Sigmoid colon (tissue), 6 donors: ENCODE measurements at regions not wholly inside any gene's neighbourhood (a gene's known extent, or its start where the extent isn't known, plus 50 kb on each side); places are given as distances from the start of the nearest gene placed in this dataset.

Source experiments
- DNase-seq: peaks from one replicate; pipeline ENCODE4 v3.0.0-alpha.2; 2019
- H3K27ac ChIP-seq, 4 donors: fragments of 200-600 bp; sonication (generic); one replicate each; pipeline ENCODE4 v1.5.1; 2016 to 2019; ENCODE audit warnings: mild to moderate bottlenecking in 1 of 4
- H3K27me3 ChIP-seq, 3 donors: fragments of 200-600 bp; sonication (generic); one replicate each; pipeline ENCODE4 v1.5.1; 2019; ENCODE audit warnings: mild to moderate bottlenecking in 1 of 3
- H3K36me3 ChIP-seq, 4 donors: fragments of 200-600 bp; sonication (generic); one replicate each; pipeline ENCODE4 v1.5.1; 2016 to 2019
- H3K4me1 ChIP-seq, 4 donors: fragments of 200-600 bp; sonication (generic); one replicate each; pipeline ENCODE4 v1.5.1; 2017 to 2019
- H3K4me3 ChIP-seq, 4 donors: fragments of 200-600 bp; sonication (generic); one replicate each; pipeline ENCODE4 v1.5.1; 2017 to 2019; ENCODE audit warnings: mild to moderate bottlenecking in 2 of 4, moderate library complexity in 1 of 4
- H3K9me3 ChIP-seq, 4 donors: fragments of 200-600 bp in 3 of 4; sonication (generic) in 3 of 4; one replicate each; pipeline versions ENCODE4 v1.5.1 to v1.6.1; 2013 to 2019
- EP300 ChIP-seq, 4 donors: sonication (generic); formaldehyde crosslinking; IDR thresholded peaks; one replicate each; pipeline ENCODE4 v1.6.1; 2017; ENCODE audit warnings: antibody characterized with exemption in 4 of 4
- POLR2A ChIP-seq, 2 donors: fragments of 450-650 bp; IDR thresholded peaks; one replicate each; pipeline ENCODE4 v1.6.1; 2016; ENCODE audit warnings: antibody characterized with exemption in 2 of 2, mild to moderate bottlenecking in 2 of 2, moderate library complexity in 2 of 2
- POLR2AphosphoS5 ChIP-seq, 4 donors: sonication (generic); formaldehyde crosslinking; IDR thresholded peaks; one replicate each; pipeline ENCODE4 v1.6.1; 2017; ENCODE audit warnings: antibody characterized with exemption in 4 of 4
- WGBS, 2 donors: extraction: QIAGEN DNeasy Blood & Tissue Kit; methylation state at CpG; one replicate each; pipeline ENCODE4 v1.1.7; 2013; 5-methylcytosine and 5-hydroxymethylcytosine counted together
- intact Hi-C: fragments of 100-400 bp; cut with DNase I; formaldehyde crosslinking; loops from one replicate; pipeline ENCODE4 v1.15.1; 2023
- TF ChIP-seq, protein P1 (sequence below), 4 experiments: fragments of 450-650 bp in 3 of 4; fragments of 200-600 bp in 1 of 4; IDR thresholded peaks; one replicate each; pipeline ENCODE4 v1.5.1; 2016 to 2019; ENCODE audit warnings: antibody characterized with exemption in 4 of 4, mild to moderate bottlenecking in 3 of 4, moderate library complexity in 2 of 4
- donor health status: healthy with polysubstance abuse.
- donor health status: healthy.

DNA sequence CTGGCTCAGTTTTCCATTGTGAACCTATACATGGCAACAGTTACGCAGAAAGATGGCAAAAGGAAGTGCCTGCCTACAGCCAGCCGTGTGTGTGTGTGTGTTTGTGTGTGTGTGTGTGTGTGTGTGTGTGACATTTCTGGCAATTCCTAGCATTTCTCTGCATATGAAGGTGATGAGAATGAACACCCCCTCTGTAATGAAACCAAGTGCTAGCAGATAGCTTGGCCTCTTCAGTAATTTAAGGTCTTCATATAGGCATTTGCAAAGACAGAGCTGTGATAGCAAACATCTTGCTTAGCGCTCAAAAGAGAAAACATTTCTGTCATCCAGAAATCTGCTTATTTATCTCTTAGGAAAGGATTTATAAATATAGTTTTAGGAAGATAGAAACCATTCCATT lies 389.1 kb downstream of the AACS start:
- Histone ChIP-seq H3K4me3 (no peak overlapping the region), H3K9me3 (no peaks in the 10 kb centered on the region), H3K27ac (no peak overlapping the region), H3K36me3 (no peaks in the 10 kb centered on the region), H3K4me1 (no peaks in the 10 kb centered on the region), H3K27me3 (peaks cover 0 to 5% (median 0%) of the 10 kb centered on the region in 3 donors)
- TF ChIP-seq POLR2A (IDR thresholded peaks at IDR 0.05) (no peak), EP300 (IDR thresholded peaks at IDR 0.05) (no peak), POLR2AphosphoS5 (IDR thresholded peaks at IDR 0.05) (no peak)
- DNase-seq: no peak
- WGBS, 2 donors: 55 to 61% methylated on average over 3 of the region's 3 CpGs
- intact Hi-C loops: no loop called here

DNA sequence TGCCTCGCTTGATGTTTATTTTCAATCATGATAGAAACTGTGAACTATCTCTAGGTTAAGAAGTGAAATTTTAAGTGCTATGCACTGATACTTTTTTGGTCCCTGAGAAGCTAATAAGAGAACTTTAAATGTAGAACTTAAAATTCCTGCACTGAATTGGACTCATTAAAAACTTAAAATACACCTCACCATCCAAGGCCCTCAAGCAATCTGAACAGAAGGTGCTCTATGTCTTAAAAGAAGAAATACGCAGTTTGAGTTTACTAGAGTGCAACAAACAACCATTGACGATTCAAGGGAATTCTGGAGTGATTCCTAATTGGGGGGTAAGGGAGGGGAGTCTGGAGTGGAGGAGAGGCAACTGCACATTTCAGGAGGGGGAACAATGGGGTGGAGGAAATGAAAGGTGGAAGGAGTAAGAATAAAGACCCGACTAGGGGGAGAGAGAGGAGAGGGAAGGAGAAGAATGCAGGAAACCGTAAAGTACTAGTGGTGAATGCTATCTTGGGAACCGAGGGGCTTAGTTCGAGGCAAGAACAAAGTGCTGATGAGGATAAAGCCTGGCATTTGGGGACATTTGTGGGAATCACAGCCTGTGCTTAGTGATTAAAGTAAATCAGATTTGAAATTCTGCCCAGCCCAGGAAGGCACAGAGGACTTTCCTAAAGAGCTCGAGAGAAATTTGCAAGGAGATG lies 389.7 kb downstream of the AACS start:
- Histone ChIP-seq H3K36me3 (no peaks in the 10 kb centered on the region), H3K9me3 (no peaks in the 10 kb centered on the region), H3K4me1 (no peaks in the 10 kb centered on the region), H3K27ac (no peak overlapping the region), H3K27me3 (peaks cover 0 to 5% (median 0%) of the 10 kb centered on the region in 3 donors), H3K4me3 (no peak overlapping the region)
- DNase-seq: no peak
- whole genome bisulfite sequencing, 2 donors: 39 to 52% methylated on average over 8 of the region's 8 CpGs
- intact Hi-C loops: no loop called here
- TF ChIP-seq, protein P1, sequence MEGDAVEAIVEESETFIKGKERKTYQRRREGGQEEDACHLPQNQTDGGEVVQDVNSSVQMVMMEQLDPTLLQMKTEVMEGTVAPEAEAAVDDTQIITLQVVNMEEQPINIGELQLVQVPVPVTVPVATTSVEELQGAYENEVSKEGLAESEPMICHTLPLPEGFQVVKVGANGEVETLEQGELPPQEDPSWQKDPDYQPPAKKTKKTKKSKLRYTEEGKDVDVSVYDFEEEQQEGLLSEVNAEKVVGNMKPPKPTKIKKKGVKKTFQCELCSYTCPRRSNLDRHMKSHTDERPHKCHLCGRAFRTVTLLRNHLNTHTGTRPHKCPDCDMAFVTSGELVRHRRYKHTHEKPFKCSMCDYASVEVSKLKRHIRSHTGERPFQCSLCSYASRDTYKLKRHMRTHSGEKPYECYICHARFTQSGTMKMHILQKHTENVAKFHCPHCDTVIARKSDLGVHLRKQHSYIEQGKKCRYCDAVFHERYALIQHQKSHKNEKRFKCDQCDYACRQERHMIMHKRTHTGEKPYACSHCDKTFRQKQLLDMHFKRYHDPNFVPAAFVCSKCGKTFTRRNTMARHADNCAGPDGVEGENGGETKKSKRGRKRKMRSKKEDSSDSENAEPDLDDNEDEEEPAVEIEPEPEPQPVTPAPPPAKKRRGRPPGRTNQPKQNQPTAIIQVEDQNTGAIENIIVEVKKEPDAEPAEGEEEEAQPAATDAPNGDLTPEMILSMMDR (IDR thresholded peaks at IDR 0.05): no peak
- TF ChIP-seq POLR2AphosphoS5 (IDR thresholded peaks at IDR 0.05) (no peak), EP300 (IDR thresholded peaks at IDR 0.05) (no peak), POLR2A (IDR thresholded peaks at IDR 0.05) (no peak)

DNA sequence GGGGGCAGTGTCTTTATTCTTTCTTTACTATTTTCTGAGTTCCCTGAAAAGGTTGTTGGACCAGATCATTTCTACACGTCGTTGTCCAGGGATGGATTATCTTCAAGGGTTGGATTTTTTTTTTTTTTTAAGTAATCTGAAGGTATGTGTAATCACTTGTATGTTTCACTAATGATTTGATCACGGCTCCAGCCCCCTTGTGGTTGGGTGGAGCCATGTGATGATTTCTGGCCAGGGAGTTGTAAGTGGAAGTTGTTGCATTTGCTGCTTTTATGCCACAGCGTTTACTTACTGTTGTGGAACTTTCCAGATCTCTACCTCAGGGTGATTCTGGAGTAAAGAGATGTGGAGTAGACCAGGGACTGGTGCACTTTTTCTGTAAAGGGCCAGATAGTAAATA lies 390.3 kb downstream of the AACS start:
- Histone ChIP-seq H3K27me3 (peaks cover 0 to 5% (median 0%) of the 10 kb centered on the region in 3 donors), H3K9me3 (no peaks in the 10 kb centered on the region), H3K36me3 (no peaks in the 10 kb centered on the region), H3K27ac (no peak overlapping the region), H3K4me1 (no peaks in the 10 kb centered on the region), H3K4me3 (no peak overlapping the region)
- DNase-seq: no peak
- intact Hi-C loops: no loop called here
- WGBS, 2 donors: 51 to 63% methylated on average over 4 of the region's 4 CpGs
- TF ChIP-seq POLR2A (IDR thresholded peaks at IDR 0.05) (no peak), POLR2AphosphoS5 (IDR thresholded peaks at IDR 0.05) (no peak), EP300 (IDR thresholded peaks at IDR 0.05) (no peak)
- TF ChIP-seq, protein P1 (IDR thresholded peaks at IDR 0.05): no peak

DNA sequence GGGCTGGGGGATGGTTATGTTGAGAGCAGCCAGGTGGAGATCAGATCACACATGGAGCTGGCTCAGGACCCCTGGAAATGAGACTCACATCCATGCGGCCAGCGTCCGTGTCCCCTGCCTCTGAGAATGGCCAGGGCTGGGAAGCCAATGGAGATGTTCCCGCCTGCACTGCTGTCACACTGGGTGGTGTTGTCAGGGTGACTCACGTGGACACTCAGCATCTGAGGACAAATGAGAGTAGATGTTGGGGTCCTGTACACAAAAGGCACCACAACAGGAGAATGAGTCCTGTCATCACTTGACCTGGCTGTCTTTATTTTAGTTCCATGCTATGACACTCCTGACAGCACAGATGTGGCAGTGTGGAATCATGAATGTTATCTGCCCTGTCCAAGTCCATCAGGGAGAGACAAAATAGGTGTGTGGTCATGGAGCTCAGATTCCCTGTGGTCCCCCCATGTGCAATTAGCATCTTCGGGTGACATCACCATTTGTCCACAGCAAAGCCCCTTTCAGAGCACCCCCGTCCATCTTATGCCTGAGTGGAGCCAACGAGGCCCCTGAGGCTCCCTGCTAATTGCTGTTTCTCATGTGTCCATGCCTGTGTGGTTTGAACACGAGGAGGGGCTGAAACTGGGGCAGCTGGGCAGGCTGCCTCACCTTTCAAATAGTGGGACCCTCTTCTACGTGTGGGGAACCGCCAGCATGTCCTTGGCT lies 393.5 kb downstream of the AACS start:
- intact Hi-C loops: no loop called here
- H3K4me3 ChIP-seq: no peak overlapping the region
- DNase-seq: no peak
- WGBS, 2 donors: 75 to 77% methylated on average over 11 of the region's 11 CpGs
- H3K4me1 ChIP-seq: no peaks in the 10 kb centered on the region
- TF ChIP-seq, protein P1 (IDR thresholded peaks at IDR 0.05): no peak
- TF ChIP-seq POLR2AphosphoS5 (IDR thresholded peaks at IDR 0.05) (no peak), EP300 (IDR thresholded peaks at IDR 0.05) (no peak), POLR2A (IDR thresholded peaks at IDR 0.05) (no peak)
- H3K9me3 ChIP-seq: no peaks in the 10 kb centered on the region
- no peaks in the 10 kb centered on the region for H3K36me3 ChIP-seq
- no peak overlapping the region for H3K27ac ChIP-seq
- H3K27me3 ChIP-seq: peaks cover 0 to 5% (median 0%) of the 10 kb centered on the region in 3 donors

DNA sequence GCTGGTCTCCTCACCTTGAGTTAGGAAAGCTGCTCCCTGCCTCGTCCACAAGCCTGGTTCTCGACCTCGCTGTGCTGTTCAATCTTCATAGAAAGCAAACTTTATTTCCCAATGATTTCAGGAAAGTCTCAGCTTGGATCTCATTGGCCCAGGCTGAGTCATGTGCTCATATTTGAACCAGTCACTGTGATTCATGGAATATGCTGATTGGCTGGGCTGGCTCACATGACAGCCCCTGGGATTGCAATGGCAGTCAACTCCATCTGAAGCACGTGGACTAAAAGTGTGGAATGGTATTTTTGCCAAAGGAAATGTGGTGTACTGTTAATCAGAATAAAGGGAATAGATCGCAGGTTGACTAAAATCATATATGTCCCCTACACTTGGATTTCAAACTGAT lies 396.6 kb downstream of the AACS start:
- Histone ChIP-seq H3K4me3 (no peak overlapping the region), H3K27ac (no peak overlapping the region), H3K4me1 (no peaks in the 10 kb centered on the region), H3K27me3 (peaks cover 0 to 2% (median 0%) of the 10 kb centered on the region in 3 donors), H3K9me3 (no peaks in the 10 kb centered on the region), H3K36me3 (no peaks in the 10 kb centered on the region)
- TF ChIP-seq POLR2AphosphoS5 (IDR thresholded peaks at IDR 0.05): no peak
- no peak for DNase-seq
- 82 to 83% methylated on average over 5 of the region's 5 CpGs for WGBS, 2 donors
- intact Hi-C loops: no loop called here
